PC-3 (cell line): ENCODE measurements at regions not wholly inside any gene's neighbourhood (a gene's known extent, or its start where the extent isn't known, plus 50 kb on each side); places are given as distances from the start of the nearest gene placed in this dataset.

Experiments
- EZH2 ChIP-seq: fragments of 300-600 bp; sonication (generic); IDR thresholded peaks from one replicate; pipeline ENCODE4 v1.6.1; 2017; ENCODE audit warnings: antibody characterized with exemption, mild to moderate bottlenecking, low read length; ENCODE audit not compliant: unreplicated experiment
- TF ChIP-seq, protein P1 (sequence below): fragments of 300-600 bp; sonication (generic); conservative IDR thresholded peaks from 2 replicates; pipeline ENCODE4 v1.5.1; 2017; ENCODE audit warnings: antibody characterized with exemption, low read depth, mild to moderate bottlenecking, low read length

DNA sequence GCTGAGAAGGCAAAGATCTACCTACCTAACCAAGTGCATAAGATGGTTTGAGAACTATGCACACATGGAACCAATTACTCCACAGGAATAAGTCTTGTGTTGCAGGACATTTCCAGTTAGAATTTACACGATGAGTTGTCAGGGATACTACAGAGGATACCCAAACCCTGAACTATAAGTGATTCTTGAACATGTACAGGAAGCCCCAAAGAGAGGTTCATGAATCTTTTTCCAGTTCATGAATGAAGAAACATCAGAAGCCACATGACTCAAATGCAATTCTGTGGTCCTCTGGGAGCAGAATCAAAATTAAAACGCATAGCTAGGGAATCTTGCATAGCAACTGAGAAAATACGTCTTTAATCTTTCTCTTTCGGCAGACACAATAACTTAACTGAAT, 114.1 kb upstream of the LMCD1 start:
- TF ChIP-seq, protein P1, sequence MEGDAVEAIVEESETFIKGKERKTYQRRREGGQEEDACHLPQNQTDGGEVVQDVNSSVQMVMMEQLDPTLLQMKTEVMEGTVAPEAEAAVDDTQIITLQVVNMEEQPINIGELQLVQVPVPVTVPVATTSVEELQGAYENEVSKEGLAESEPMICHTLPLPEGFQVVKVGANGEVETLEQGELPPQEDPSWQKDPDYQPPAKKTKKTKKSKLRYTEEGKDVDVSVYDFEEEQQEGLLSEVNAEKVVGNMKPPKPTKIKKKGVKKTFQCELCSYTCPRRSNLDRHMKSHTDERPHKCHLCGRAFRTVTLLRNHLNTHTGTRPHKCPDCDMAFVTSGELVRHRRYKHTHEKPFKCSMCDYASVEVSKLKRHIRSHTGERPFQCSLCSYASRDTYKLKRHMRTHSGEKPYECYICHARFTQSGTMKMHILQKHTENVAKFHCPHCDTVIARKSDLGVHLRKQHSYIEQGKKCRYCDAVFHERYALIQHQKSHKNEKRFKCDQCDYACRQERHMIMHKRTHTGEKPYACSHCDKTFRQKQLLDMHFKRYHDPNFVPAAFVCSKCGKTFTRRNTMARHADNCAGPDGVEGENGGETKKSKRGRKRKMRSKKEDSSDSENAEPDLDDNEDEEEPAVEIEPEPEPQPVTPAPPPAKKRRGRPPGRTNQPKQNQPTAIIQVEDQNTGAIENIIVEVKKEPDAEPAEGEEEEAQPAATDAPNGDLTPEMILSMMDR, result no peak
- no peak for TF ChIP-seq EZH2
